CD4-positive, alpha-beta T cell (primary cell): ENCODE measurements at regions not wholly inside any gene's neighbourhood (a gene's known extent, or its start where the extent isn't known, plus 50 kb on each side); places are given as distances from the start of the nearest gene placed in this dataset.

Source experiments
- ATAC-seq: fragments of 200-7000 bp; cut with Tn5 transposase; one replicate; pipeline ENCODE4 v1.10.0; 2022; ENCODE audit warnings: mild to moderate bottlenecking; ENCODE audit not compliant: poor library complexity
- CTCF ChIA-PET: fragments of 350-600 bp; sonication (Branson Sonifier 250); formaldehyde crosslinking; loops from one replicate; lab custom pipeline; 2021; ENCODE audit warnings: antibody characterized with exemption, inconsistent platforms; lab: Charles Lee
- POLR2A ChIA-PET: fragments of 350-600 bp; sonication (Branson Sonifier 250); formaldehyde crosslinking; loops from one replicate; lab custom pipeline; 2021; ENCODE audit warnings: antibody characterized with exemption, inconsistent platforms; lab: Charles Lee
- DNase-seq, 14 experiments: peaks; one replicate each; pipeline ENCODE4 v3.0.0-alpha.2; 2013 to 2020; ENCODE audit warnings: mixed read lengths in 2 of 14
- H3K27ac ChIP-seq, 2 donors: one replicate each; pipeline versions ENCODE4 v1.5.1 to v1.7.0; 2013; ENCODE audit warnings: low read length in 2 of 2, low read depth in 1 of 2, mild to moderate bottlenecking in 1 of 2
- H3K27me3 ChIP-seq, 2 experiments: 1 replicate in 1 of 2; 2 replicates in 1 of 2; pipeline versions ENCODE4 v1.6.1 to v1.7.0; 2013; ENCODE audit warnings: low read length in 2 of 2, control low read depth in 1 of 2, mild to moderate bottlenecking in 1 of 2, moderate library complexity in 1 of 2; ENCODE audit not compliant: insufficient read depth in 2 of 2, control insufficient read depth in 1 of 2
- H3K36me3 ChIP-seq: one replicate; pipeline ENCODE4 v1.6.1; 2013; ENCODE audit warnings: low read length, control low read depth; ENCODE audit not compliant: insufficient read depth
- H3K4me1 ChIP-seq: one replicate; pipeline ENCODE4 v1.6.1; 2013; ENCODE audit warnings: low read length, control low read depth; ENCODE audit not compliant: insufficient read depth
- H3K4me3 ChIP-seq: one replicate; pipeline ENCODE4 v1.5.1; 2013; ENCODE audit warnings: mild to moderate bottlenecking, low read length, moderate library complexity
- H3K9me3 ChIP-seq, 2 experiments: 1 replicate in 1 of 2; 2 replicates in 1 of 2; pipeline versions ENCODE4 v1.6.1 to v1.7.0; 2013; ENCODE audit warnings: low read length in 2 of 2, mild to moderate bottlenecking in 2 of 2, control low read depth in 1 of 2, moderate library complexity in 1 of 2; ENCODE audit not compliant: control insufficient read depth in 1 of 2, insufficient read depth in 1 of 2
- H3K27ac Mint-ChIP-seq: one replicate; pipeline ENCODE4 v1.8.0; 2020; ENCODE audit warnings: mixed read lengths
- H3K27me3 Mint-ChIP-seq: one replicate; pipeline ENCODE4 v1.8.0; 2021; ENCODE audit warnings: mixed read lengths
- H3K36me3 Mint-ChIP-seq: one replicate; pipeline ENCODE4 v1.8.0; 2021; ENCODE audit warnings: low read depth, mixed read lengths
- H3K4me1 Mint-ChIP-seq: one replicate; pipeline ENCODE4 v1.8.0; 2021; ENCODE audit warnings: low read depth, mixed read lengths
- H3K4me3 Mint-ChIP-seq: one replicate; pipeline ENCODE4 v1.8.0; 2020; ENCODE audit warnings: mild to moderate bottlenecking, mixed read lengths
- H3K9me3 Mint-ChIP-seq: one replicate; pipeline ENCODE4 v1.8.0; 2020; ENCODE audit warnings: mixed read lengths
- intact Hi-C, 2 experiments: fragments of 100-400 bp; cut with DNase I in 1 of 2; cut with micrococcal nuclease in 1 of 2; formaldehyde crosslinking; loops; one replicate each; pipeline versions ENCODE4 v1.15.1 to v1.9.0; 2023 to 2025; cut with DNase I, micrococcal nuclease
- TF ChIP-seq, protein P1 (sequence below): fragments of 200-600 bp; IDR thresholded peaks from one replicate; pipeline ENCODE4 v1.8.0; 2022; ENCODE audit warnings: antibody characterized with exemption, mild to moderate bottlenecking

DNA sequence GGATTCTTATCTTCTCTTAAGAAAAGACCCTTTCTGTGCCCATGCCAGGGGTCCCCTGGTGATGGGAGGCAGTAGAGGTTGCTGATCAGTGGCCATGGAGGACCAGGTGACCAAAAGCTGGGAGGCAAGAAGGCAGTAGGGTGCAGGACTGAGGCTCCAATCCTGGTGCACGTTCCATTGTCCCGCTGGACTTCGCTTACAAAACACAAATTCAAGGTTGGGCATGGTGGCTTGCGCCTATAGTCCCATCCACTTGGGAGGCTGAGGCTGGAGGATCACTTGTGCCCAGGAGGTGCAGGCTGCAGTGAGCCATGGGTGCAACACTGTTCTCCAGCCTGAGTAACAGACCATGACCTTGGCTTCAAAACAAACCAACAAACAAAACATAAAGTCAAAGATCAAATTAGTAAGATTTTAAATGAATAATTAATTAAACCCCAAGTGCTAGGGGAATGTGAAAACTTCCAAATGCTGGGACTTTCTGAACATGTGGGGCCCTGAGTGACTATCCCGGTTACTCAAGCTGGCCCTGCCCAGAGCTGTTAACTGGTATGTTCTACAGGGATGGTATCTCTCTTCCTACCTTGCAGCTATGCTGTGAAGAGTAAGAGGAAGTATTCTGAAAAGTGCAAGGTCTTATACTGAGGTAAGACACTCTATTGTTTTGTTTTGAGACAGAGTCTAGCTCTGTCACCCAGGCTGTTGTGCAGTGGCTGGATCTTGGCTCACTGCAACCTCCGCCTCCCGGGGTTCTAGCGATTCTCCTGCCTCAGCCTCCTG is 97.6 kb downstream of the LYZL2 start:
- H3K9me3 ChIP-seq = no peaks in the 10 kb centered on the region
- CTCF ChIA-PET = no interaction called here
- H3K36me3 ChIP-seq = no peaks in the 10 kb centered on the region
- H3K4me3 ChIP-seq = no peak overlapping the region
- intact Hi-C loops = loop anchor here (2.0 to 5.0 kb wide), 4 partner anchors 61 to 535 kb away; partner anchors contain the start of gene MAP3K8 (in 1 of the 2)
- Mint-ChIP-seq H3K27me3 (no peaks in the 10 kb centered on the region), H3K36me3 (no peaks in the 10 kb centered on the region), H3K4me3 (no peak overlapping the region), H3K27ac (peak overlapping the region; percentile 67), H3K9me3 (no peaks in the 10 kb centered on the region), H3K4me1 (peaks cover 45% of the 10 kb centered on the region)
- POLR2A ChIA-PET = interaction anchor here (1.0 to 1.2 kb wide), 2 partner anchors 34 to 99 kb away, joined by 3 read pairs; no protein-coding TSS in a partner anchor
- ATAC-seq = no peak
- no peaks in the 10 kb centered on the region for H3K27me3 ChIP-seq
- H3K27ac ChIP-seq = no peak overlapping the region
- peak in 1 of 14 experiments; percentile 36 for DNase-seq
- TF ChIP-seq, protein P1, sequence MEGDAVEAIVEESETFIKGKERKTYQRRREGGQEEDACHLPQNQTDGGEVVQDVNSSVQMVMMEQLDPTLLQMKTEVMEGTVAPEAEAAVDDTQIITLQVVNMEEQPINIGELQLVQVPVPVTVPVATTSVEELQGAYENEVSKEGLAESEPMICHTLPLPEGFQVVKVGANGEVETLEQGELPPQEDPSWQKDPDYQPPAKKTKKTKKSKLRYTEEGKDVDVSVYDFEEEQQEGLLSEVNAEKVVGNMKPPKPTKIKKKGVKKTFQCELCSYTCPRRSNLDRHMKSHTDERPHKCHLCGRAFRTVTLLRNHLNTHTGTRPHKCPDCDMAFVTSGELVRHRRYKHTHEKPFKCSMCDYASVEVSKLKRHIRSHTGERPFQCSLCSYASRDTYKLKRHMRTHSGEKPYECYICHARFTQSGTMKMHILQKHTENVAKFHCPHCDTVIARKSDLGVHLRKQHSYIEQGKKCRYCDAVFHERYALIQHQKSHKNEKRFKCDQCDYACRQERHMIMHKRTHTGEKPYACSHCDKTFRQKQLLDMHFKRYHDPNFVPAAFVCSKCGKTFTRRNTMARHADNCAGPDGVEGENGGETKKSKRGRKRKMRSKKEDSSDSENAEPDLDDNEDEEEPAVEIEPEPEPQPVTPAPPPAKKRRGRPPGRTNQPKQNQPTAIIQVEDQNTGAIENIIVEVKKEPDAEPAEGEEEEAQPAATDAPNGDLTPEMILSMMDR = no peak
- H3K4me1 ChIP-seq = peaks cover 46% of the 10 kb centered on the region

DNA sequence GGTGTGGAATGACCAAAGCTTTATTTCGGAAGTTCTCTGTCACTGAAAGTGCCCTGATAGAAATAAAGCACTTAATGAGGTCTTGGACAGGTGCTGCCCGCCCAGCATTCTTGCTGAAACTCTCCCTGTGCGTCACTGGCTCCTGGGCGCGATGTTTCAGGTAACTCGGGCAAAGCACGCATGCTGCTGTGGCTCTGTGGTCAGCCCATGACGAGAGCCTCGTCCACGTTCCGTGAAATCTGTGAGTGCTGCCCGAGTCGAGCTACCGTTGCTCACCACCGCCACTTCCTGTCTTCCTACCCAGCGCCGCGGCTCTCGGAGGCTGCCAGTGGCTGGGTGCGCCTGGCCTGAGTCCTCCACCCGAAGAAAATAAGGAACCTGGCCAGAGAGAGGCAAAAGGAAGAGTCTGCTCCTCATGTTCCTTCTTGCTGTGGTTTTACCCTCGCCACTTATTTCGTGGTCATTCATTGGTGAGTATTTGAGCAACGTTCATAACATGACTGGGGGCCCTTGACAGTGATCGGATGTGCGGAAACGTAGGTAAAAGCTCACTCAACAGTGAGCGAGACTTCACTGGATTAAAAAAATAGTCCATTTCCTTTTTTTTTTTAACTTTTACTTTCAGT is 95.5 kb downstream of the MAP3K8 start:
- TF ChIP-seq, protein P1 = no peak
- Mint-ChIP-seq H3K27ac (peak overlapping the region; percentile 97), H3K4me3 (peak overlapping the region; percentile 86), H3K9me3 (no peaks in the 10 kb centered on the region), H3K36me3 (no peaks in the 10 kb centered on the region), H3K4me1 (peaks cover 64% of the 10 kb centered on the region), H3K27me3 (no peaks in the 10 kb centered on the region)
- ChIA-PET CTCF (interaction anchor here (1.0 to 1.6 kb wide), 3 partner anchors 36 to 98 kb away, joined by 3 to 4 read pairs (median 3); no protein-coding TSS in a partner anchor), POLR2A (interaction anchor here (0.6 to 2.5 kb wide), 25 partner anchors 12 to 1373 kb away, joined by 3 to 34 read pairs (median 5); partner anchors contain the start of gene MAP3K8)
- H3K9me3 ChIP-seq = no peaks in the 10 kb centered on the region
- no peaks in the 10 kb centered on the region for H3K36me3 ChIP-seq
- ATAC-seq = peak; percentile 80
- H3K27me3 ChIP-seq = no peaks in the 10 kb centered on the region
- peak overlapping the region; percentile 89 to 91 for H3K27ac ChIP-seq
- peak; percentile 53 to 93 (median 68) for DNase-seq
- intact Hi-C loops = loop anchor here in 1 of 2 experiments (5.0 kb wide), 3 partner anchors 37 to 502 kb away; partner anchors contain the start of gene MAP3K8
- H3K4me1 ChIP-seq = peaks cover 63% of the 10 kb centered on the region
- peak overlapping the region; percentile 62 for H3K4me3 ChIP-seq

DNA sequence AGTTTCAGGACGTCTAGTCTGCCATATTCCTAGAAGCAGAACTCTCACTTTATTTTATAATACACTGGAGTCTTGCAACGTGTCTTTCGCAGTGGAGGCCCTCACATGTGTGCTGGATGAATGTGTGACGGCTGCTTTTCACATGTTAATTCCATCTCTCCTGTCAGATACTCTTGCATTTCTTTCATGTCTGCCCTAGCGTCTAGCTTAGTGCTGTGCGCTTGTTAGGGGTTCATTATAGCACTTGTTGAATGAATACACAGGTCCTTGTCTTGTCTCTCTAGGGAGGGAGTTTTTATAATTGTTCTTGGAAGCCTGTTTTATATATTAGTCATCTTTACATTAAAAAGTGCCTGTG is 94.4 kb downstream of the MAP3K8 start:
- Histone ChIP-seq H3K27ac (peak overlapping the region in 1 of 2 donors; percentile 91), H3K9me3 (no peaks in the 10 kb centered on the region), H3K4me1 (peaks cover 63% of the 10 kb centered on the region), H3K36me3 (no peaks in the 10 kb centered on the region), H3K27me3 (no peaks in the 10 kb centered on the region), H3K4me3 (no peak overlapping the region)
- DNase-seq = no peak
- Mint-ChIP-seq H3K9me3 (no peaks in the 10 kb centered on the region), H3K4me3 (peak overlapping the region; percentile 5), H3K36me3 (no peaks in the 10 kb centered on the region), H3K27me3 (no peaks in the 10 kb centered on the region), H3K27ac (peak overlapping the region; percentile 97), H3K4me1 (peaks cover 67% of the 10 kb centered on the region)
- ChIA-PET POLR2A (interaction anchor here (0.8 to 2.5 kb wide), 8 partner anchors 11 to 136 kb away, joined by 3 to 34 read pairs (median 6); no protein-coding TSS in a partner anchor), CTCF (interaction anchor here (1.0 kb wide), 1 partner anchor 30 kb away, joined by 3 read pairs; no protein-coding TSS in a partner anchor)
- intact Hi-C loops = loop anchor here in 1 of 2 experiments (5.0 kb wide), 3 partner anchors 36 to 501 kb away; partner anchors contain the start of gene MAP3K8
- ATAC-seq = no peak
- TF ChIP-seq, protein P1 = no peak
